Suprapubic skin (tissue), 3 donors: ENCODE measurements at regions not wholly inside any gene's neighbourhood (a gene's known extent, or its start where the extent isn't known, plus 50 kb on each side); places are given as distances from the start of the nearest gene placed in this dataset.

Source experiments
- CTCF ChIP-seq, 2 donors: fragments of 200-600 bp in 1 of 2; fragments of 450-650 bp in 1 of 2; sonication (generic) in 1 of 2; IDR thresholded peaks; one replicate each; pipeline ENCODE4 v1.5.1; 2016 to 2019; ENCODE audit warnings: antibody characterized with exemption in 2 of 2, mild to moderate bottlenecking in 1 of 2, moderate library complexity in 1 of 2
- POLR2AphosphoS5 ChIP-seq, 3 donors: sonication (generic); formaldehyde crosslinking; IDR thresholded peaks; one replicate each; pipeline ENCODE4 v1.6.1; 2017; ENCODE audit warnings: antibody characterized with exemption in 3 of 3

- no peak for TF ChIP-seq CTCF (IDR thresholded peaks at IDR 0.05)
- no peak for TF ChIP-seq POLR2AphosphoS5 (IDR thresholded peaks at IDR 0.05)
These were observed 165.4 kb upstream of the RGMB start for GRCh38 chr5:98608052-98608451.
